GM19099 (cell line): ENCODE measurements at regions not wholly inside any gene's neighbourhood (a gene's known extent, or its start where the extent isn't known, plus 50 kb on each side); places are given as distances from the start of the nearest gene placed in this dataset.

ENCODE experiments used
- POLR2A ChIP-seq: IDR thresholded peaks from 3 replicates; pipeline ENCODE4 v1.6.1; 2011; ENCODE audit warnings: low read depth; ENCODE audit not compliant: insufficient read length; ENCODE audit errors: extremely low read depth

GRCh38 chr10:78176320-78177317 lies 143.0 kb downstream of the RPS24 start:
- TF ChIP-seq POLR2A, result no peak

DNA sequence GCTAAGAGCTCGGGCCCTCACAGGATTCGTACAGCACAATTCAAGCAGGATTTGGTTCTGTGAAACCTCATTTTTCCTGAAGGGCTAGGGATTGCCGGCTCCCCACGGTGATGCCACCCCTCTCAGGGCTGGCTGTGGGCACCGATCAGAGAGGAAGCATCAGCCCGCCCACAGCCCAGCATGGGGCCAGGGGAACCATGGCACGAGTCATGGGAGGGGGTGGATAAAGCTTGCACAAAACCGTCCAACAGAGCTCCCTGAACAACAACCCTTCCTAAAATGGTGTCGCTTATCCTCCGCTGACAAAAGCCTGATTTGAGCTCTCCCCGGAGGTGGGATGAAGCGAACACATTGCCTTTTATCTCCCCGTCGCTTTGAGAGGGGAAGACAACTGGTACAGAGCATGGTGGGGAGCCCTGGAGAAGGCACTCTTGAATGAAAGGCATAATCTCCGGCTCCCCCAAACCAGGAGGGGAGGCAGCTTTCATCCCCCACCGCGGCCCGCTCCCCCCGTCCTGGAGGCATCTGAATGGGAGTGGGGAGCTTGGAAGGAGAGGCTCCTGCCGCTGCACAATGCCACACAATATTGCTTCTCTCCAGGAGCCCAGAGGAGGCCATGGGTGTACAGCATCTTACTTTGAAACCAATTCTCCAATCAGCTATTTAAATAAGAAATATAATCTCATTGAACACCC lies 144.0 kb downstream of the RPS24 start:
- TF ChIP-seq POLR2A, result no peak

DNA sequence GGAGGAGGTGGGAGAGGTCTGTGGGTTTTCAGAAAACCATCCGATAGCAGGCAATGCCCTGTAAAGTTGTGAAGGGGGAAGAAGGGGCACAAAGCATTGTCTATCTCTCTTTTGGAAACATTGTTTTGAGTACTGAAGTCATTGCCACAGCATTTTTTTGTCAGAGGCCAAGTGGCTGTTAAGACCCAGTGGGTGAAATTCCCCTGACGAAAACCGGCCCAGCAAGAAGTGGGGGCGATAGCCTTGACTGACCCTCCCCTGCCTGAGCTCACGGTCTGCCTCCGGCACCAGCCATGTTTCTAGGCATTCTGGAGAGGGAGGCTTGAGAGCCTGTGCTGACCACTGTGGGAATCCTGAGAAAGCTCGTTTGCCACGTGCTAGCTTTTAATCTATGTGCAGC lies 144.7 kb downstream of the RPS24 start:
- TF ChIP-seq POLR2A, result no peak

GRCh38 chr10:78178940-78179339 lies 145.3 kb downstream of the RPS24 start:
- TF ChIP-seq POLR2A, result no peak

- TF ChIP-seq POLR2A, result no peak
Observed at GRCh38 chr10:78179886-78180705, 146.4 kb downstream of the RPS24 start.

GRCh38 chr10:78181381-78182055 lies 147.9 kb downstream of the RPS24 start:
- no peak for TF ChIP-seq POLR2A

DNA sequence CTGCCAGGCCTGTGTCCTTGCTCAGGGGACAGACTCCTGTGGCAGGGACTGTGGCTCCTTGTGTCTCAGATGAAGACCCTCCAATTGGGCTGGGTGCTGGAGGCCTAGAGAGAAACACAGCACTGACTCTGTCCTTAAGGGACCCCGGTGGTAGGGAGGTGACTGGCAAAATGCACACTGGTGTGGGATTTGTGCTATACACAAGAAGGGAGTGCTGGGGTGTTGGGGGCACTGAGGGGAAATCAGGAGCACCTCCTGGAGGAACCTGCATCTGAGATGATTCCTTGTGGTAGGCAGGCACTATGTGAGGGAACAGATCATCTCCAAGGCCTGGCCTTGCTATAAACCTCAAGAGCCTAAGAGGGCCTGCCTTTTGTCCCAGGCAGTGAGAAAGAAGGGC lies 149.2 kb downstream of the RPS24 start:
- TF ChIP-seq POLR2A, result no peak

DNA sequence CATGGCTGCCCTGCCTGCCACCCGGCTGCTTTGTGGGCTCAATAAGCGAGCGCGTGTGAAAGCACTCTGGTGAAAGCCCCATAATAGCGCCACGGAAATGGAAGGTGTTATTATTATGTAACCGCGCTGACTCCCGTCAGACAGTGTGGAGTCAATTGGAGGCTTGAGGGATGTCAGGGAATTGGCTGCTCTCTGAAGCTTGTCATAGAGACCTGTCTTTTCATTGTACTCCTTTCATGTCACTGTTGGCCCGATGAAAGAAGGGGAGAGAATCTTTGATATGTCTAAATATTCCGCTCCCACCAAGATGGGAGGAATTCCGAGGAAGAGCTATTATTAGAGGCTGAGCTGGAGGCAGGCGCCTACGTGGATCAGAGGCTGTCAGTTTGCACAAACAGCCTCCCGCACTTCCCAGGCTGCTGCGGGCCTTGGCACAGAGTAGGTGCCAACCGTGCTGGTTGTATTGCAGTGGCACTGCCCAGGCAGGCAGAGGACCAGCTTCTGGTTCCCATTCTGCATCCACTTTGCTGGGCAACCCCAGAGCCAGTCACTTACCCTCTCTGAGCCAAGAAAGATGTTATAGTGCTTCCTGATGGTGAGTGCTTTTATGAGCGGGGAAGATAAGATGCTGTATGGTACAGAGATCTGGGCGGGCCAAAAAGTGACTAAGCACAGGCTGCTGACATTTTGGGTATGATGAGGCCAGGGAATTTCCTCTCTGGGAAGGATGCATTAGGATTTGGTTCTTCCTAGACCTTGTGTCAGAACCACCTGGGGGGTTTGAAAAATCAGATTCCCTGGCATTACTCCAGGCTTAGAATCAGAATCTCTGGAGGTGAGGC lies 151.4 kb downstream of the RPS24 start:
- no peak for TF ChIP-seq POLR2A

DNA sequence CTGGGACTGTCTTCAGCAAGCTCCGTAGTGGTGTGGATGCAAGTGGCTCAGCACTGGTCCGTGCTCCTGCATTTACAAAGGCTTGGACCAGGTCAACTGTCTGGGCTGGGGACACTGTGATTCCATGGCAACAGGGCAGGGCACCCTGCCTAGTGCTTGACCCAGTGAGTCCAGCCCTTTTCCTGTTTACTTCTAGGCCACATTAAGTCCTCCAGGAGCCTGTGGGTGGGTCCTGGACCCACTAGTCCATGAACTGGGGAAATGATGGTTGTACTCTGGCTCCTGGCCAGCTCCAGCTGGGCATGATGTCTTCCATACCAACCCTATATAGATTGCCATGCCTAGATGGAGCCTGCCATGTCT lies 152.0 kb downstream of the RPS24 start:
- no peak for TF ChIP-seq POLR2A

DNA sequence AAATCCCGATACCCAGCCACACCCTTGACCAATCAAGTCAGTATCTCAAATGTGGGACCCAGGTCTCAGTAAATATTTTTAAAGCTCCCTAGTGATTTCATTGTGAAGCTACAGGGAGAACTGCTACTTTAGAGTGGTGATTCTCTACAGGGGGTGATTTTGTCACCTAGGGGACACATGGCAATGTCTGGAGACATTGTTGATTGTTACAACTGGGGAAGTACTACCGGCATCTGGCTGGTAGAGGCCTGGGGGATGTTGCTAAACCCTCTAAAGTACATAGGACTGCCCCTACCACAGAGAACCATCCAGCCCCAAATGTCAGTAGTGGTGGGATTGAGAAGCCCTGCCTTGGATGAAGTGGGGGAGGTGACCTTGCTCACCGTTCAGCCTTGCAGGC lies 152.9 kb downstream of the RPS24 start:
- no peak for TF ChIP-seq POLR2A

DNA sequence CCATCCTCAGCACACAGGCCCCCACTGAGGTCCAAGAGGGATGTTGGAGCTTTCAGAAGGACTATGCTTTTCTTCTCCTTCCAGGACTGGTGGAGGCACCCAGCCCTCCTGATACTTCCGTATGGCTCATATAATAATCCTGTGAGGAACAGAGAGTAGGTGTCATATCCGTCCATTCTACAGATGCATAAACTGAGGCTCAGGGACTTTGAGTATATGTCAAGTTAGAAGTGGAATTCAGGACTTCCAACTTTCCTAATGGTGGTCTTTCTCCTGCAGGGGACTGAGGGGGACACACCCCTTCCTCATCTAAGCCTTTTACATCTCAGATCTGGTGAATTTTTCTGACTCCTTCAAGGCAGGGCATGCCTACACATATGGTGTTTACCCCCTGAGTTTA lies 153.7 kb downstream of the RPS24 start:
- no peak for TF ChIP-seq POLR2A

DNA sequence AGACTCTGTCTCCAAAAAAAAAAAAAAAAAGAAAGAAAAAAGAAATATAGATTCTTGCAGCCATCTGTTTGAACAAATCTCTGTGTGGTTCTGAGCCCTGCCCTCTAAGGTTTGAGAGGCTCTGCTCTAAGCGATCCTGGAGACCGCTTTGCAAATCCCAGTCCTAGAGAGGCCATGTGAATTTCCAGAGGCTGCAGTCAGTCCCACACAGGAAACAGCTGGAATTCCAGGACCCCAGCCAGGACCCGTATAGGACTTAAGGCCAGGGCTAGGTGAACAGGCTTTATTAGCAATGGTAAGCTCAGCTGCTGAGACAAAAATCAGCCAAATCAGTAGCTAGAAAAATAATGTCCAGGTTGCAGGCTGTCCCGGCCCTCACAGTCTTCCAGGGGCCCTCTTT lies 154.8 kb downstream of the RPS24 start:
- TF ChIP-seq POLR2A, result no peak

- no peak for TF ChIP-seq POLR2A
Observed at GRCh38 chr10:78190051-78190825, 156.6 kb downstream of the RPS24 start.

DNA sequence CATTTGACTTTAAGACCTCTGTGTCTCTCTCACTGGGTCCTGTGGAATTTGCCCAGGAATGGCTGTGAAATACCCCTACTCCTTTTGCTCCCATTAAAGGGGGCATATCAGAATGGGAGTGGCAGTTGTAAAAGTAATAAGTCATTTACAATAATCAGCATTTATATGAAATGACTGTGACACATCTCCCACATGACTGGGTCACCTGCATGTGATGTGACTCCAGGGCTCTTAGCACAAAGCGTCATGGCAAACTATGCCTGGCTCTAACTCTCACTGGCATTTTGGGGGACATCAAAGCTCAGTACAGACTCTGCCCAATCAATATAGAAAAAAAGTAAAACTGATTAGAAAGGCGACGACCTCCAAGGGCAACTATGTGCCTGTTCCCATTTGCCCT lies 157.6 kb downstream of the RPS24 start:
- no peak for TF ChIP-seq POLR2A

DNA sequence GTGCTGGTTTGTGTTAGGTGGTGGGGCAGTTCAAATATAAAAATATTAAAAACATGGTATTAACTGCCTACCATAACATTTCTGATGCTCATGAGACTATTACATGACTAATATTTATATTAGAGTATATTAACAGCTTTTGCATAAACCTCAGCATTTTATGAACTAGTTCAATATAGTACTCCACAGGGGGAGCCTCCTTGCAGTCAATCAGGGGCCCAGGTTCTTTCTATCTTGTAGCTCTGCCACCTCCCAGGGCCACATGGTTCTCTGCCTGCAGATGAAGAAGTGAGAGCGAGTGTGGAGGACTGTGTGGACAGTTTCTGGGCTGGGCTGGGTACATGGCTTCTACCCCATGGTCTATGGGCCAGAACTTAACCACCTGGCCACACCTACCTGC lies 159.5 kb downstream of the RPS24 start:
- no peak for TF ChIP-seq POLR2A
